ENCODE measurements at regions not wholly inside any gene's neighbourhood (a gene's known extent, or its start where the extent isn't known, plus 50 kb on each side); places are given as distances from the start of the nearest gene placed in this dataset.

GRCh38 chr9:100720922-100721321, 143.0 kb downstream of the CAVIN4 start:
- Histone ChIP-seq H3K27ac (no peak overlapping the region), H3K36me3 (no peaks in the 10 kb centered on the region), H3K27me3 (no peaks in the 10 kb centered on the region), H3K4me3 (replicated peaks in 1 of 3) (no peak overlapping the region), H3K4me1 (no peaks in the 10 kb centered on the region), H3K9me3 (no peaks in the 10 kb centered on the region)
- intact Hi-C loops (cut with DNase I) = no loop called here
- DNase-seq = no peak
- 39 to 72% methylated on average over 1 of the region's 1 CpG for WGBS, 2 donors
- no peak for TF ChIP-seq POLR2A (IDR thresholded peaks at IDR 0.05)
- TF ChIP-seq CTCF (IDR thresholded peaks at IDR 0.05) = no peak

- Histone ChIP-seq H3K4me3 (replicated peaks in 1 of 3) (no peak overlapping the region), H3K27me3 (no peaks in the 10 kb centered on the region), H3K4me1 (no peaks in the 10 kb centered on the region), H3K9me3 (no peaks in the 10 kb centered on the region), H3K36me3 (no peaks in the 10 kb centered on the region), H3K27ac (no peak overlapping the region)
- WGBS, 2 donors = 76 to 79% methylated on average over 5 of the region's 5 CpGs
- TF ChIP-seq CTCF (IDR thresholded peaks at IDR 0.05) = no peak
- TF ChIP-seq POLR2A (IDR thresholded peaks at IDR 0.05) = no peak
- intact Hi-C loops (cut with DNase I) = no loop called here
- no peak for DNase-seq
Observed at GRCh38 chr9:100724886-100725285, 147.0 kb downstream of the CAVIN4 start.

GRCh38 chr9:100725371-100725770, 147.5 kb downstream of the CAVIN4 start:
- intact Hi-C loops (cut with DNase I) = no loop called here
- no peak overlapping the region for H3K27ac ChIP-seq
- no peak overlapping the region for H3K4me3 ChIP-seq (replicated peaks in 1 of 3)
- no peak for DNase-seq
- H3K27me3 ChIP-seq = no peaks in the 10 kb centered on the region
- H3K9me3 ChIP-seq = no peaks in the 10 kb centered on the region
- TF ChIP-seq POLR2A (IDR thresholded peaks at IDR 0.05) (no peak), CTCF (IDR thresholded peaks at IDR 0.05) (no peak)
- no peaks in the 10 kb centered on the region for H3K4me1 ChIP-seq
- 69 to 82% methylated on average over 3 of the region's 3 CpGs for WGBS, 2 donors
- no peaks in the 10 kb centered on the region for H3K36me3 ChIP-seq

- H3K36me3 ChIP-seq = no peaks in the 10 kb centered on the region
- H3K27me3 ChIP-seq = no peaks in the 10 kb centered on the region
- DNase-seq = no peak
- H3K4me1 ChIP-seq = no peaks in the 10 kb centered on the region
- no peak for TF ChIP-seq POLR2A (IDR thresholded peaks at IDR 0.05)
- no peak for TF ChIP-seq CTCF (IDR thresholded peaks at IDR 0.05)
- no peaks in the 10 kb centered on the region for H3K9me3 ChIP-seq
- WGBS, 2 donors = 77 to 81% methylated on average over 2 of the region's 2 CpGs
- H3K27ac ChIP-seq = no peak overlapping the region
- no peak overlapping the region for H3K4me3 ChIP-seq (replicated peaks in 1 of 3)
- intact Hi-C loops (cut with DNase I) = no loop called here
Observed at GRCh38 chr9:100729336-100729895, 151.5 kb downstream of the CAVIN4 start.

GRCh38 chr9:100730086-100730485, 152.2 kb downstream of the CAVIN4 start:
- intact Hi-C loops (cut with DNase I) = no loop called here
- Histone ChIP-seq H3K27me3 (no peaks in the 10 kb centered on the region), H3K36me3 (no peaks in the 10 kb centered on the region), H3K4me3 (replicated peaks in 1 of 3) (no peak overlapping the region), H3K4me1 (no peaks in the 10 kb centered on the region), H3K9me3 (no peaks in the 10 kb centered on the region), H3K27ac (no peak overlapping the region)
- DNase-seq = no peak
- WGBS, 2 donors = 69% methylated on average over 2 of the region's 2 CpGs
- TF ChIP-seq POLR2A (IDR thresholded peaks at IDR 0.05) (no peak), CTCF (IDR thresholded peaks at IDR 0.05) (no peak)

Measured in thyroid gland (tissue), 4 donors.